Stimulated activated CD8-positive, alpha-beta memory T cell treated with anti-CD3 and anti-CD28 coated beads, Interleukin-2, amount 100 ng/mL, for 48 hours (primary cell): ENCODE measurements at regions not wholly inside any gene's neighbourhood (a gene's known extent, or its start where the extent isn't known, plus 50 kb on each side); places are given as distances from the start of the nearest gene placed in this dataset.

Experiments
- DNase-seq, 2 donors: peaks; one replicate each; pipeline ENCODE4 v3.0.0-alpha.2; 2020; ENCODE audit warnings: low read depth in 2 of 2

GRCh38 chr14:49971156-49972130 lies 78.6 kb downstream of the ARF6 start:
- DNase-seq, result peak; percentile 31 to 55

DNA sequence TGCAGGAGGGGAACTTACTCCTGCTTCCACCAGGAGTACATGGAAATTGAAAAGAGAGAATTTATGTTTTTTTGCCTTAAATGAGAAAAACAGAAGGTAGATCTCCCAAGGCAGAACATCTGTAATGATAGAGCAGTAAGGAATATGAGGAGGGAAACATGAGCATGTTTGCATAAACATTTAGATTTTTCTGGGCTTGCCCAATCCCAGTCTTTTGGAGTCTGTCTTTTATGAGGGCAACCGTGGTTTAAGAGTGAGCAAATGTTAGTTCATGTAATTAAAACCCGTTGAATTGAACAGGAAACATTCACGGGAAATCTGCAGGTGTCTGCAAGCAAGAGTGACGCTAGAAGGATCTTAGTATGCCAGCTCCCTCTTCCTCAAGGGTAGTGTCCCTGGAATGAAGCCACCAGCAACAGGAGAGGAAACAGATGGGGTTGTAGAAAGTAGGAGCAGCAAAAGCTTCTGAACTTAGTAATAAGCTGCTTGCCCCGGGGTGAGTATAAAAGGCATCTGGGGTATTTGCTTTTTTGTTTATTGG lies 79.3 kb downstream of the ARF6 start:
- DNase-seq, result no peak

- peak in 1 of 2 donors; percentile 28 for DNase-seq
Observed at GRCh38 chr14:49972823-49973222, 79.9 kb downstream of the ARF6 start.

- no peak for DNase-seq
Observed at GRCh38 chr14:49975276-49975675, 82.4 kb downstream of the ARF6 start.

- no peak for DNase-seq
Observed at GRCh38 chr14:49975799-49976198, 82.9 kb downstream of the ARF6 start.

- DNase-seq, result peak in 1 of 2 donors; percentile 42
Observed at GRCh38 chr14:49977126-49977841, 84.4 kb downstream of the ARF6 start.

GRCh38 chr14:49980027-49980426 lies 87.1 kb downstream of the ARF6 start:
- DNase-seq, result no peak

DNA sequence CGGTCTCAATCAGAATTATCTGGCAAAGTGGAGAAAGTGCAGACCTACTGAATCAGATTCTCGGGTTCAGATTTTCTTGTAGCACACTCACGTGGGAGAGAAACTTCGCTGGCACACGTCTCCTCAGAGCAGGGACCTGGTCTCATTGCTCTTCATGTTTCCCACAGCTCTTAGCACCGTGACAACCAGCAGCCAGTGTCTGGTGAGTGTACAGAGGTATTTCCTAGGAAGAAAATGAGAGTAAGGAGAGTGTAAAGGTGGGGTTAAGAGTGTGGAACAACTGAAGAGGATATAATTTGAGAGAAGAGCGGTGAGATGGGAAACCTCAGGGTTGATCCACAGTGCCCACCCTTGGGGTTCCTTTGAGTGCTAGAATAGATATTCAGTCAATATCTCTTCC lies 89.2 kb downstream of the ARF6 start:
- no peak for DNase-seq

DNA sequence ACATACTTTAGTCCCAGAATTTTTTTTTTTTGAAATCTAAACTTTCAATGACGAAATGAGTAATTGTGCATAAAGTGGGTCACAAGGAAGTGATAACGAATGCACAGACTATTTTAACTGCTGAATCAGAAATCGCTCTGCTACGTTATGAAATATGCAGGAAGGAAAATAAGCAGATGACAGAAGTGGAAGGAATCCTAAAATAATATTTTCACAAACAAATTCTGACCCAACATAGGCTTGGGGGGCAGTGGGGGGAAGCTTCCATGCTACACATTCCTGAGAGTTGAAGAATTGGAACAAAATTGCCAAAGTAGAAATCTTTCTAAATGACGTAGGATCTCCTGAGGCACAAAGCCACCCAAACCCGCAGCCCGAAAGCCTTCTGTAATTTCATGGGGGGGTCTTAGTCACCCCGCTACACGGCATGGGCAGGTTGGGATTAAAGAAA lies 89.6 kb downstream of the ARF6 start:
- no peak for DNase-seq

- DNase-seq, result no peak
Observed at GRCh38 chr14:49984424-49984823, 91.5 kb downstream of the ARF6 start.

DNA sequence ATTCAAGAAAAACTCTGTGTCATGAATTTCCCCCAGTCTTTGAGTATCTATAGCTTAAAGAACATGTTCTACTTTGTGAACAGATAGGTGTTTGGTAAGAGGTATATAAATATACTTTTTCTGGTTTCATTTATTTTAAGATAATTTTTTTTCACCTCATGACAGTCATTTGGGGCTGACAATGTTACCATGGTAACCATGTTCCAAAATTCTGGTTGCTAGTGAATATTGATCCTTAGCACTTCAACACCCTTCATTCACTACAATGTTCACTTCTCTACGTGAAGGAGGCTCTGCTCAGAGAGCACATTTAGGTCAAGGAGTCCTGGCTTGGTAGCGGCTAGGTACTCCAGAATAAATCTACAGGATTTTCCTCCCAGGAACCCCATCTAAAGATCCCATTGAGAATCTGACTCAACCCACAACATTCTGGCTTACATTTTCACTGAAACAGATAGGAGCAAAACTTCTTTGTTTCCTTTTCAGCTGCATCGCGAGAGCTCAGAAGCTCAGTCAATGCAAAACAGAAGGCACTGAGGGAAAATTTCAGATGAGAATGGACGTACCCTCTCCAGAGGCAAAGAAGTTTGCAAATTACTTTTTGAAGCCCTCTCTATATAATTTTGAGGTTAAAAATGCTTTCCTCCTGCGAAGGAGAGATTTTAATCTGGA lies 93.6 kb downstream of the ARF6 start:
- no peak for DNase-seq

DNA sequence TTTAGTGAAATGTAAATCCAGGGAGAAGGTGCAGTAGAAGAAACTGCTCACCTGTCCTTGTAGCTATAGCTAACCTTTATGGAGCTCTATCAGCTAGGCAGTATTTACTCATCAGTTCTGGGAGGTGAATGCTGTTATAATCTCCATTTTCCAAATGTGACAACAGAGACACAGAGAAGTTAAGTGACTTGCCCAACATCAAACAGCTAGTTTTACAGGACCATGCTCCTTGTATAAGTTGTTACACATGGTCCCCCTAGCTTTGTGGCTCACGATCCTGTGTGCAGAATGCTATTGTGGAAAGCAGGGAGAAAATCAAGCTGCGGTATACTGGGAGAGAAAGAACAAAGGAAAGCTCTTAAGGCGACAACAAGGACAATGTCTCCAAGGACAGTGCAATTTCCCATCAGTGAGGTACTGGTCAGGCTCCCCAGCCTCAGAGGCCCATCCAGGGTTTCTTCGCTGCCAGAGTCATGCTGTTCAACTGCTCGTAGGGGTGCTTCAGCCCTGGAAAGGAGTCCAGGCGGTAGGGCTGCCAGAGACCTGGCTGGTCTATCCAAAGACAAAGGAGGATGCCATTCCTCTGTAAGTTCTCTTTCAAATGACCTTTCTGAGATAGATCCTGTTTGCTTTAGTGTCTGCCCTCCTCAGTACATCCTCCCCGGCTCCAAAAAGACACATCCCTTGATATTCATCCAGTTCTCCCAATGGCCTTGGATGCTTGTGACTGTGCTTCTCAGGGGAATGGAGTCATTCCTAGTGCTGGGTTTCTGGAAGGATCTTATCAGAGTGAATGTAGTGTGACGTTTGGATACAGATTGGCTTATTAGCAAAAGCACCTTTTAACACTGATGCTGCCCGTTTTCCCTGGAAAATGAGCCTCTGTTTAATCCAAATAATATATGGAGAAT lies 95.5 kb downstream of the ARF6 start:
- DNase-seq, result no peak

DNA sequence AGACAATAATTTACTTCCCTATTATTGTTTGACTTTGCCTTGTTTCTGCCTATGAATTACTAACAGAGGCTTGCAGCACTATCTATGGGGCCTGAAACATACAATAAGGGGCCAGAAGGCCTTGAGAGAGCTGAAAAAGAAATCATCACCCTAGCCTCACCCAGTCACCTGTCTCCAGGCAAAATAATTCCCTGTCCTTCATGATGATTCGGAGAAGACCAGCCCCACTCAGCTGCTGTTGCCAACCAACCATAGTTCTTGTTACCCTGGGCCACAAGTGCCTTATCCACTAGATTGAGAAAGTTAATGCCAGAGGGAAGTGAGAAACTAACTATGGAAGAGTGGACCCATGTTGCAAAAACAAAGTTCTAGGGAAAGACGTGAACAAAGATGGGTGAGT lies 97.1 kb downstream of the ARF6 start:
- no peak for DNase-seq

- DNase-seq, result no peak
Observed at GRCh38 chr14:49991491-49991890, 98.6 kb downstream of the ARF6 start.

DNA sequence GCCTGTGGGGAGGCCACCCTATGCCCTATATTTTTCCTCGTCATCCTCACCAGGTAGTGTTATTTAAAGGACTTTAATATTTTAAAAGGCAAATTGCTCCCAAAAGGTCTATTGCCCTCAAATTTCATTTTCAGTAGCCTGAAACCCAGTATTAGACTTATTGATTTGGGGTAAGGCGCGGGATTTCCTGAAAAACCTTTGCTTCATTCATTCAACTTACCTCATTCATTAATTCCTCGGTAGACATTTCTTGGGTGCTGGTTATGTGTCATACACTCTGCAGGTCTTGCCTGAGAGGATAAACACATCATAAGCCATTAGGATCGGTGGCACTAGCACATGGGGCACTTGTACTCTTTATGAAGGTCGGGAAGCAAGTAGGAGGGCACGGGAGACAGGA lies 99.2 kb downstream of the ARF6 start:
- DNase-seq, result no peak

DNA sequence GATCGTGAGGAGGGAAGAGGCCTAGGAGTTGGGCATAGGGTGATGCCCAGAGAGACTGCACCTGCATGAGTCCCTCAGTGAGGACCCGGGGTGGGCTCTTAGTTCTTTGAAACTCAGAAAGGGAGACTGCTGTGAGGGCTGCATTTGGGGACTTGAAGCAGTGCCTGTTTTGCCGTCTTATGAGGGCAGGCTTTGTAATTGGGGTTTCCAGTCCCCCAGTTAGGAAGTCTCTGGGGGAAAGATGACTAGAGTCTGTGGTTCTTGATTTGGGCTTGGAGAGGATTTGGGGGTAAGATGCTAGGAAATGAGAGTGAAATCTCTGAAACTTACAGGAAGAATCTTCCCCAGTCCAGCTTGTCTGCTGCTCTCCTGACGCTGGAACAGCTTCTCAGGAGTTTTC lies 99.6 kb downstream of the ARF6 start:
- DNase-seq, result no peak

DNA sequence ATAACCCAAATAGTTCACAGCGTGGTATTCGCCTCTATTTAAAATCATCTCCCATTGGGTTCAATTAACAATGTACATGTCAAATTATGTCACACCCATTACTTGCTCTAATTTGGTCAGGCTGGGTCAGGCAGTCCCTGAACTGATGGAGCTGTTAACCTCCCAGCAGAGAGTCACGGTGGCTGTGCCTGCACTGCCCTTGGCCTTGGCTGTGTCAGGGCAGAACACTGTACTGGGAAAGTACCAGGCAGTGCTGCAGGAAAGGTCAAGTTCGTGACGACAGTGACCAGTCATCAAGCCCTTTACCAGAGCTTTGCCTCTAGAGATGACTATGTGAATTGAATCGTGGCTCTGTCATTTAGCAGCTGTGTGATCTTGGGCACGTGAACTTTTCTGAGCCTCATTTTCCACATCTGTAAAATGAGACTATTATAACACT lies 100.0 kb downstream of the ARF6 start:
- peak in 1 of 2 donors; percentile 47 for DNase-seq

DNA sequence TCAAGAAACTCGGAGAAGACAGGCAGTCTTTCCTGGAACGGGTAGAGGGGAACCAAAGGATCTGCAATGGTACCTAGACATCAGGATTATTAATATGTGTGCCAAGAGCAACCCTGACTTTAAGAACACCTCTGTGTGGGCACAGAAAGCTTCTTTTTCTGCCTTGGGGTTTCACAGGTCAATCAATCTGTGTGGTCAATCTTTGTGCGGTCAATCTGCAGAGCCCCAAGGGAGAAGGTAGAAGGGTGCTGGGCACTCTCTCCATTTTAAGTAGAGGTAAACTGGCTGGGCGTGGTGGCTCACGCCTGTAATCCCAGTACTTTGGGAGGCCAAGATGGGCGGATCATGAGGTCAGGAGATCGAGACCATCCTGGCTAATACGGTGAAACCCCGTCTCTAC lies 100.7 kb downstream of the ARF6 start:
- no peak for DNase-seq

GRCh38 chr14:49994951-49995561 lies 102.2 kb downstream of the ARF6 start:
- no peak for DNase-seq

- DNase-seq, result no peak
Observed at GRCh38 chr14:49997991-49998390, 105.1 kb downstream of the ARF6 start.
